ENCODE measurements at regions not wholly inside any gene's neighbourhood (a gene's known extent, or its start where the extent isn't known, plus 50 kb on each side); places are given as distances from the start of the nearest gene placed in this dataset.
"Not testable (repeated sequence)": the region's sequence is repeated elsewhere in the genome, so short reads cannot be mapped to it uniquely, and the experiment has no call there.

DNA sequence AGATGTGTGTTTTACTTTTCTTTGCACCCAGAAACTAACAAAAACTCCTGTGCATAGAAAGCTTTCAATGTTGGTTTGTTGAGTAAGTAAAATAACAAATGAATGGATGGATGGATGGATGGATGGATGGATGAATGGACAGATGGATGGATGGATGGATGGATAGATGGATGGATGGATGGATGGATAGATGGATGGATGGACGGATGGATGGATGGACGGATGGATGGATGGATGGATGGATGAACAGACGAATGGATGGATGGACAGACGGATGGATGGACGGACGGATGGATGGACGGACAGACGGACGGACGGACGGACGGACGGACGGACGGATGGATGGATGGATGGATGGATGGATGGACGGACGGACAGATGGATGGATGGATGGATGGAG is 181.7 kb downstream of the C6orf118 start:
- not testable (repeated sequence) for TF ChIP-seq EZH2 (IDR thresholded peaks at IDR 0.05); POLR2AphosphoS5 (IDR thresholded peaks at IDR 0.05; ENCODE audit: borderline replicate concordance, low read depth, low read length)
